C4-2B (cell line): ENCODE measurements at regions not wholly inside any gene's neighbourhood (a gene's known extent, or its start where the extent isn't known, plus 50 kb on each side); places are given as distances from the start of the nearest gene placed in this dataset.

ENCODE experiments used
- CTCF ChIP-seq: fragments of 450-650 bp; conservative IDR thresholded peaks from 2 replicates; pipeline ENCODE4 v1.5.1; 2017; ENCODE audit warnings: mild to moderate bottlenecking
- ZFX ChIP-seq: fragments of 450-650 bp; IDR thresholded peaks from 2 replicates; pipeline ENCODE4 v1.6.1; 2017

- TF ChIP-seq CTCF (no peak), ZFX (no peak)
These were observed 87.6 kb upstream of the KBTBD8 start for GRCh38 chr3:66910266-66911055.
